Fibroblast of villous mesenchyme (primary cell): ENCODE measurements at regions not wholly inside any gene's neighbourhood (a gene's known extent, or its start where the extent isn't known, plus 50 kb on each side); places are given as distances from the start of the nearest gene placed in this dataset.

Source experiments
- DNase-seq: peaks from one replicate; pipeline ENCODE4 v3.0.0-alpha.2; 2010; ENCODE audit warnings: low read depth
- H3K4me3 ChIP-seq: 2 replicates; pipeline ENCODE4 v1.5.1; 2011; ENCODE audit warnings: low read depth, mild to moderate bottlenecking, low read length
- TF ChIP-seq, protein P1 (sequence below): IDR thresholded peaks from 2 replicates; pipeline ENCODE4 v1.5.1; 2012; ENCODE audit warnings: low read depth, mild to moderate bottlenecking, low read length; ENCODE audit not compliant: insufficient read depth

DNA sequence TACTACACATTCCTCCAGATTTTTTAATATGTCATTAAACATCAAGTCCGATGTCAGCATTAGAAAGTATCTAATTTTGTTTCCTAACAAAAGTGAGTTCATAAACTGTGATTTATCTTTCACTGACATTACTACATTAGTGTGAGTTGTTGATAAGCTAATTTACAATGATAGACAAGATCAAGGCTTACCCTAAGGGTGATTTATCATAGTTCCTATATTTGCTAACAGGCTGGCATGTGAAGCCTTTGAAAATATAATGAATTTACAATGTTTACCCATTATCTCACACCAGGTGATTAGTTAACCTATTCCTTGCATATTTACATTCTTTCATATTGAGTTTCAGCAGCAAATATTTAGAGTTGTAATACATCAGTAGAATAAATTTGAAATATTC lies 1096.9 kb upstream of the NUDT12 start:
- no peak for DNase-seq
- TF ChIP-seq, protein P1, sequence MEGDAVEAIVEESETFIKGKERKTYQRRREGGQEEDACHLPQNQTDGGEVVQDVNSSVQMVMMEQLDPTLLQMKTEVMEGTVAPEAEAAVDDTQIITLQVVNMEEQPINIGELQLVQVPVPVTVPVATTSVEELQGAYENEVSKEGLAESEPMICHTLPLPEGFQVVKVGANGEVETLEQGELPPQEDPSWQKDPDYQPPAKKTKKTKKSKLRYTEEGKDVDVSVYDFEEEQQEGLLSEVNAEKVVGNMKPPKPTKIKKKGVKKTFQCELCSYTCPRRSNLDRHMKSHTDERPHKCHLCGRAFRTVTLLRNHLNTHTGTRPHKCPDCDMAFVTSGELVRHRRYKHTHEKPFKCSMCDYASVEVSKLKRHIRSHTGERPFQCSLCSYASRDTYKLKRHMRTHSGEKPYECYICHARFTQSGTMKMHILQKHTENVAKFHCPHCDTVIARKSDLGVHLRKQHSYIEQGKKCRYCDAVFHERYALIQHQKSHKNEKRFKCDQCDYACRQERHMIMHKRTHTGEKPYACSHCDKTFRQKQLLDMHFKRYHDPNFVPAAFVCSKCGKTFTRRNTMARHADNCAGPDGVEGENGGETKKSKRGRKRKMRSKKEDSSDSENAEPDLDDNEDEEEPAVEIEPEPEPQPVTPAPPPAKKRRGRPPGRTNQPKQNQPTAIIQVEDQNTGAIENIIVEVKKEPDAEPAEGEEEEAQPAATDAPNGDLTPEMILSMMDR: no peak
- H3K4me3 ChIP-seq: no peak overlapping the region

GRCh38 chr5:104652271-104652861 lies 1089.8 kb upstream of the NUDT12 start:
- DNase-seq: no peak
- no peak overlapping the region for H3K4me3 ChIP-seq
- TF ChIP-seq, protein P1: no peak

DNA sequence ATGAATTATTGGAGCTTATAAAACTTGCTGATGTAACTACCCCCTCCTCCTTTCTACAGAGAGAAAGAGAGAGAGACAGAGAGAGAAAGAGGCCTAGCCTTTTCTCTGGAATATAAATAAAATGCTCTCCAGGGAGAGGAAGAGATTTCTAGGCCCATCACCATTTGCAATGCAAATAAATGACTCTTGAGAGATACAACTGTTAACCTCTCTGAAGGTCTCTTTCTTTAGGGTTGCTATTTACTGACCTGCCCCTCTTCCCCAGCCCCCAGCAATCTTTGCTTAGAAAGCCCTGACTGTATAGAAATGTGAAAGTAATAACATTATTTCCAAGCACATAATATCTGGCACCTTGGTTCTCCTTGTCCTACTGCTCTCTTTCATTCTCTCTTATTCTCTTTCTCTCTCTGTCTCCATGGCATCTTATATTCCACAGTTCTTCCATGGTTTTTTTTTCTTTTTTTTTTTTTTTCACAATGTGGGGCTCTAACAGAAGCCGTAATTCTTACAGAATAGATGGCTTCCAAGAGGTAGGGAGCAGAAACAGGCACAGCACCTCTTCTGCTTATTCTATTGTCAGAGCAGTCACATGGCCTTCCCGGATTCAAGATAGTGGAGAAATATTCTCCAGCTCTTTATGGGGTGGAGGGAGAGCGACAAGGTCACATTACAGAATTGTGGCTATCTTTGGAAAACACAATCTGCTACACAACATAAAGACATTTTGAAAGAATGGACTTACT lies 1087.9 kb upstream of the NUDT12 start:
- H3K4me3 ChIP-seq: no peak overlapping the region
- TF ChIP-seq, protein P1: no peak
- no peak for DNase-seq

- TF ChIP-seq, protein P1: no peak
- peak; percentile 68 for DNase-seq
- H3K4me3 ChIP-seq: no peak overlapping the region
These were observed 1083.8 kb upstream of the NUDT12 start for GRCh38 chr5:104646416-104646815.

GRCh38 chr5:104643320-104643719 lies 1080.7 kb upstream of the NUDT12 start:
- peak; percentile 90 for DNase-seq
- no peak overlapping the region for H3K4me3 ChIP-seq
- TF ChIP-seq, protein P1: no peak

- TF ChIP-seq, protein P1: no peak
- DNase-seq: peak; percentile 19
- H3K4me3 ChIP-seq: no peak overlapping the region
These were observed 1072.6 kb upstream of the NUDT12 start for GRCh38 chr5:104635227-104635626.
